D721Med (cell line): ENCODE measurements at regions not wholly inside any gene's neighbourhood (a gene's known extent, or its start where the extent isn't known, plus 50 kb on each side); places are given as distances from the start of the nearest gene placed in this dataset.

Experiments used
- DNase-seq: peaks from one replicate; pipeline ENCODE4 v3.0.0; 2011; ENCODE audit warnings: low spot score; ENCODE audit not compliant: insufficient read length
- FAIRE-seq: peaks from 2 replicates; lab custom pipeline; 2011; peaks lifted over from hg19 to GRCh38; lab: Jason Lieb, UNC
- TF ChIP-seq, protein P1 (sequence below): IDR thresholded peaks from 2 replicates; pipeline ENCODE4 v1.5.1; 2012; ENCODE audit warnings: mild to moderate bottlenecking, control low read depth; ENCODE audit not compliant: insufficient read depth; ENCODE audit errors: missing control alignments

- FAIRE-seq (no peak), DNase-seq (no peak)
- TF ChIP-seq, protein P1, sequence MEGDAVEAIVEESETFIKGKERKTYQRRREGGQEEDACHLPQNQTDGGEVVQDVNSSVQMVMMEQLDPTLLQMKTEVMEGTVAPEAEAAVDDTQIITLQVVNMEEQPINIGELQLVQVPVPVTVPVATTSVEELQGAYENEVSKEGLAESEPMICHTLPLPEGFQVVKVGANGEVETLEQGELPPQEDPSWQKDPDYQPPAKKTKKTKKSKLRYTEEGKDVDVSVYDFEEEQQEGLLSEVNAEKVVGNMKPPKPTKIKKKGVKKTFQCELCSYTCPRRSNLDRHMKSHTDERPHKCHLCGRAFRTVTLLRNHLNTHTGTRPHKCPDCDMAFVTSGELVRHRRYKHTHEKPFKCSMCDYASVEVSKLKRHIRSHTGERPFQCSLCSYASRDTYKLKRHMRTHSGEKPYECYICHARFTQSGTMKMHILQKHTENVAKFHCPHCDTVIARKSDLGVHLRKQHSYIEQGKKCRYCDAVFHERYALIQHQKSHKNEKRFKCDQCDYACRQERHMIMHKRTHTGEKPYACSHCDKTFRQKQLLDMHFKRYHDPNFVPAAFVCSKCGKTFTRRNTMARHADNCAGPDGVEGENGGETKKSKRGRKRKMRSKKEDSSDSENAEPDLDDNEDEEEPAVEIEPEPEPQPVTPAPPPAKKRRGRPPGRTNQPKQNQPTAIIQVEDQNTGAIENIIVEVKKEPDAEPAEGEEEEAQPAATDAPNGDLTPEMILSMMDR: no peak
Measured at GRCh38 chr13:104837756-104838155, 1697.7 kb downstream of the EFNB2 start.

DNA sequence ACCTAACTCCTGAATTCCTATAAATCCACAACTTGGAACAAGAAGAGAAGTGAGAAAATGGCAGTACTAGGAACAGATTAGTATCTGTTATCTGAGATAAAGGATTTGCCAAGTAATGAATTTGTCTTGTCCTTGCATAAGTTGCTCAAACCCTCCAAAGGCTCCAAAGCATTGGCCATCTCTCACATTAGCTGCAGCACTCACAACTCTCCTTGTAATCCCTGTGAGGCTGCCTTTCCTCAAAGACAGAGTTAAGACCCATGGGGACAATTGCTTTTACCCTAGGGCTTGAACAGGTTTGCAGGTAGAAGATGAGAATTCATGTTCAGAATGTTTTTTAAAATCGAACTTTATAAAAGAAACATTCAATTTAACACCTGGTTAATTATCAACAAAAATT, 1702.2 kb downstream of the EFNB2 start:
- FAIRE-seq (no peak), DNase-seq (no peak)
- TF ChIP-seq, protein P1: no peak

DNA sequence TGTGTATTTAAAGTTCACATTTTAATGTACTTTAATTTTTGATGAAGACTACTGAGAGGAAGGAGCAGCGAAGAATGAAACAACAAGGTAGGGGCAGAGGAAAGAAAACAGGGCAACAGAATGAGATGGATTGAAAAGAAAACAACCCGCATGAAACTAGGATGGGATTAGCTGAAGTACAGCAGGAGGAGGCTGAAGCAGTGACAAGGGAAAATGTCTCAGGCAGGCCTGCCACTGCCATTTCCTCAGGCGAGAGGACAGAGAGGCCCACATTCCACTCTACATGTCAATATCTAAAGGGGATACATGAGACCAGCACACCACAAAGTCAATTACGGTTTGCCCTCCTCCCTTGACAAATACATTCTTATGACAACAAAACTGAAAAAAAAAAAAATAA, 1703.2 kb downstream of the EFNB2 start:
- DNase-seq (no peak), FAIRE-seq (no peak)
- TF ChIP-seq, protein P1: no peak

DNA sequence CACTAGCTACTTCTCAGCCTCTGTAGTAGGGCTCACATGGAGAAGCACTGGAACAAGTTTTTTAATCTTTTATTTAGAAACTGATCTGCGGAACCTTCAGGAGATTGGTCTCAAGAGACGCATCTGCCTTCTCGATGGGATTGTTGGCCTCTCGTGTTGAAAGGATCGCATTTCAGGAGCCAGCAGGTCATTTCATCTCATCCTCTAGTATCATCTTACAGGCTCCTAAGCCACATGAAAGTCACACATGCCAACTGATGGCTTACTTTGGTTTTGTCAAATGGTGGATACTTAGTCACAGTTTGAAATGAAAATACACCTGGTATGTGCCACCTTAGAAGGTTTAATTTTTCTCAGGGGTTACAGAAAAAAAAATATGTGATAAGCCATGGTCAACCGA, 1703.6 kb downstream of the EFNB2 start:
- DNase-seq (no peak), FAIRE-seq (no peak)

DNA sequence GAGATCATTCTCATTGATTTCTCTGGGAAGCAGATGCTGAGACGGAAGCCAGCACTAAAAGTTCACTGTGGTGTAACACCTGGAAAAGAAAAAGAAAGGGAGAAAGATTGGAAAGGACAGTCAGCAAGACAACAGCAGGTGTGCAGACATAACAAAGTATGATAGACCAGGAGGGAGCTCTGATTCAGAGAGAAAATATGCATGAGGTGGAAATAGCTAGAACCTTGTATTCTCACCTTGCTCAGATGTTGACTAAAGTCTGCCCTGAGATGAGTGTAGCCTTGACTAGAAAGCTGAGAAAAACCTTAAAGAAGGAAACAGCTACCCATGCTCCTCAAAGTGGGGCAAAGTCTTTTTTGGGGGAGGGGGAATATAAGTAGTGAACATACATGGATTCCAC, 1711.8 kb downstream of the EFNB2 start:
- TF ChIP-seq, protein P1: no peak
- FAIRE-seq (no peak), DNase-seq (no peak)

More for the DNA sequence above, 1703.6 kb downstream of the EFNB2 start:
- TF ChIP-seq, protein P1: no peak

DNA sequence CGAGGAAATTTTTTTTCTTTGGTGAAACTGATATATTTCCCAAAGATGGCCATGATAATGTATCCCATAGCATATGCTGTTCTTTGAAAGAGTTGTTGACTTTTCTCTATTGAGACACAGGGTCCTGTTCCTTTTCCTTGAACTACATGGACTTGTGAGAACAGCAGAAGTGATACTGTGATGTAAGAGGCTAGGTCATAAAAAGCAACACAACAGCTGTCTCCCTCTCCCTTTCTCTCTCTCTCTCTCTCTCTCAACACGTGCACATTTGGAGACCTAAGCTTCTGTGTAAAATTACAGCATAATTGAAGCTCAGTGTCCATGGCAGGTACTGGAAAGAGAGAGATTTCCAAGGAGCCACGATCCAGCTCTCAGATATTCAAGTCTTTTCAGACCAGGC, 1712.4 kb downstream of the EFNB2 start:
- FAIRE-seq (no peak), DNase-seq (no peak)
- TF ChIP-seq, protein P1: no peak

DNA sequence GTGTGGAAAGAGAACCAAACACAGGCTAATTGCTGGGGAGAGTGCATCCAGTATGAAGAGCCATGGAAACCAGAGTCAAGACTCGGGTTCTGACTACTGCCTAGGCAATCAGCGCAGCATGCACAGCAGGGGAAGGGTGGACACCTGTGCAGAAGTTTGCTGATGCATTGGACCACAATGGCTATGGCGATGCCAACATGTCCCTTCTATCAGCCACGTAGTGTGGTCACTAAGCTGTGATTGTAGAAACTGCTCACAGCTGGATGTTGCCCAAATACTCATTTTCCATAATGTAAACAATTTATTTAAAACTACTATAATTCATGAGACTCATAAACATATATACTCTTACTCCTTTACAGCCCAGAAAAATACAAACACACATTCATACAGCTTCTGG, 1718.2 kb downstream of the EFNB2 start:
- DNase-seq: no peak
- TF ChIP-seq, protein P1: no peak
- no peak for FAIRE-seq
